K562 (cell line): ENCODE measurements at regions not wholly inside any gene's neighbourhood (a gene's known extent, or its start where the extent isn't known, plus 50 kb on each side); places are given as distances from the start of the nearest gene placed in this dataset.

Experiments used
- ATAC-seq: fragments of 200-7000 bp; cut with Tn5 transposase; 3 replicates; pipeline ENCODE4 v1.9.1; 2020; ENCODE audit warnings: moderate library complexity
- BruUV-seq: library from RNA; stranded (reverse); fragments of 400-500 nt; replicated peaks from 2 replicates; lab custom pipeline; 2021; lab: Mats Ljungman, UMichigan
- CTCF ChIA-PET: fragments of 300-600 bp; formaldehyde crosslinking; extraction: SDS; loops from one replicate; lab custom pipeline; 2021; ENCODE audit warnings: low intra/inter-chr PET ratio; lab: Yijun Ruan, JAX
- POLR2A ChIA-PET: fragments of 300-600, 350-650 bp; sonication (Branson Sonifier 250); formaldehyde crosslinking; extraction: SDS; loops from one replicate; lab custom pipeline; 2021; ENCODE audit warnings: antibody characterized with exemption, inconsistent platforms; lab: Yijun Ruan, JAX
- DNase-seq, 4 experiments: peaks; one replicate each; pipeline versions ENCODE4 v3.0.0 to v3.0.0-alpha.2; 2011 to 2018; ENCODE audit warnings: low spot score in 3 of 4, mixed read lengths in 3 of 4; ENCODE audit errors: extremely low read depth in 1 of 4
- FAIRE-seq: peaks from 2 replicates; lab custom pipeline; 2011; peaks lifted over from hg19 to GRCh38; lab: Jason Lieb, UNC
- H2AFZ ChIP-seq: 2 replicates; pipeline ENCODE4 v1.6.0; 2011; ENCODE audit warnings: low read depth, low read length, control low read depth, inconsistent platforms
- H3K27ac ChIP-seq: fragments of 200-600 bp; 3 replicates; pipeline ENCODE4 v1.8.0; 2011; ENCODE audit warnings: low read depth, mild to moderate bottlenecking, control low read depth, inconsistent platforms, low read length, moderate library complexity, mixed read lengths; ENCODE audit errors: extremely low read depth
- H3K27me3 ChIP-seq, 2 experiments: fragments of 300-600 bp in 1 of 2; 2 replicates in 1 of 2; 3 replicates in 1 of 2; pipeline versions ENCODE4 v1.6.0 to v1.8.0; 2011; ENCODE audit warnings: inconsistent platforms in 2 of 2, low read length in 2 of 2, mild to moderate bottlenecking in 1 of 2, mixed read lengths in 1 of 2, moderate library complexity in 1 of 2; ENCODE audit not compliant: control insufficient read depth in 2 of 2, insufficient read depth in 2 of 2
- H3K36me3 ChIP-seq: fragments of 300-600 bp; 3 replicates; pipeline ENCODE4 v1.8.0; 2011; ENCODE audit warnings: mild to moderate bottlenecking, low read length, inconsistent platforms; ENCODE audit not compliant: control insufficient read depth, insufficient read depth
- H3K4me1 ChIP-seq, 2 experiments: fragments of 200-600 bp in 1 of 2; replicated peaks in 1 of 2; 2 replicates in 1 of 2; 3 replicates in 1 of 2; pipeline versions ENCODE4 v1.5.1 to v1.8.0; 2011; ENCODE audit warnings: inconsistent platforms in 2 of 2, low read length in 2 of 2, mild to moderate bottlenecking in 1 of 2, mixed read lengths in 1 of 2, moderate library complexity in 1 of 2; ENCODE audit not compliant: control insufficient read depth in 2 of 2, insufficient read depth in 2 of 2
- H3K4me2 ChIP-seq: 2 replicates; pipeline ENCODE4 v1.6.1; 2011; ENCODE audit warnings: low read length, control low read depth, inconsistent platforms, mixed read lengths; ENCODE audit not compliant: insufficient read depth
- H3K4me3 ChIP-seq: fragments of 200-600 bp; sonication (generic), shearing (Covaris generic); 2 replicates; pipeline ENCODE4 v1.5.1; 2016; ENCODE audit warnings: control low read depth, inconsistent platforms
- H3K79me2 ChIP-seq: fragments of 200-600 bp; 3 replicates; pipeline ENCODE4 v1.8.0; 2011; ENCODE audit warnings: low read length, inconsistent platforms; ENCODE audit not compliant: control insufficient read depth, insufficient read depth
- H3K9ac ChIP-seq, 2 experiments: 2 replicates each; pipeline versions ENCODE4 v1.6.0 to v1.6.1; 2011; ENCODE audit warnings: low read depth in 2 of 2, low read length in 2 of 2, control low read depth in 1 of 2, inconsistent platforms in 1 of 2, mild to moderate bottlenecking in 1 of 2, mixed read lengths in 1 of 2; ENCODE audit not compliant: insufficient read depth in 1 of 2
- H3K9me1 ChIP-seq: one replicate; pipeline ENCODE4 v1.6.0; 2011; ENCODE audit warnings: inconsistent platforms, mild to moderate bottlenecking, low read length, moderate library complexity; ENCODE audit not compliant: control insufficient read depth, insufficient read depth
- H3K9me3 ChIP-seq: replicated peaks from 2 replicates; pipeline ENCODE4 v1.5.1; 2011; ENCODE audit warnings: low read depth, low read length, inconsistent platforms; ENCODE audit not compliant: control insufficient read depth, insufficient read depth
- H4K20me1 ChIP-seq: replicated peaks from 2 replicates; pipeline ENCODE4 v1.6.1; 2011; ENCODE audit warnings: low read length, inconsistent platforms, mixed read lengths; ENCODE audit not compliant: control insufficient read depth, insufficient read depth
- CBX5 ChIP-seq: IDR thresholded peaks from 2 replicates; pipeline ENCODE4 v1.6.1; 2014; ENCODE audit warnings: low read depth, borderline replicate concordance
- CEBPG ChIP-seq, 3 experiments: fragments of 200-800 bp in 1 of 3; sonication (Bioruptor generic) in 1 of 3; sonication (generic) in 1 of 3; formaldehyde crosslinking in 1 of 3; IDR thresholded peaks in 2 of 3; conservative IDR thresholded peaks in 1 of 3; 2 replicates each; pipeline versions ENCODE4 v1.6.1 to v1.8.0; 2016 to 2022; ENCODE audit warnings: missing compliant biosample characterization in 2 of 3, missing genetic modification characterization in 2 of 3, mild to moderate bottlenecking in 1 of 3, missing genetic modification reagents in 1 of 3
- EP300 ChIP-seq: IDR thresholded peaks from 2 replicates; pipeline ENCODE4 v1.6.1; 2012; ENCODE audit warnings: low read length, improper control_type of control experiment
- ERF ChIP-seq: fragments of 450-650 bp; formaldehyde crosslinking; IDR thresholded peaks from 2 replicates; pipeline ENCODE4 v1.4.0; 2020; ENCODE audit warnings: mild to moderate bottlenecking, mixed read lengths
- NBN ChIP-seq: fragments of 450-650 bp; IDR thresholded peaks from 2 replicates; pipeline ENCODE4 v1.6.1; 2016; ENCODE audit warnings: low read depth, mild to moderate bottlenecking
- NFATC3 ChIP-seq: fragments of 450-650 bp; IDR thresholded peaks from 2 replicates; pipeline ENCODE4 v1.6.1; 2017; ENCODE audit warnings: mild to moderate bottlenecking
- NFYB ChIP-seq: IDR thresholded peaks from 2 replicates; pipeline ENCODE4 v1.6.1; 2011; ENCODE audit warnings: mild to moderate bottlenecking, moderate library complexity; ENCODE audit not compliant: insufficient read length; ENCODE audit errors: extremely low read depth
- POLR3G ChIP-seq: IDR thresholded peaks from 2 replicates; pipeline ENCODE4 v1.6.1; 2011; ENCODE audit not compliant: insufficient read length, insufficient replicate concordance; ENCODE audit errors: extremely low read depth
- SMARCC2 ChIP-seq: fragments of 450-650 bp; IDR thresholded peaks from 2 replicates; pipeline ENCODE4 v1.6.1; 2017; ENCODE audit warnings: antibody characterized with exemption, moderate library complexity, mild to moderate bottlenecking, low read depth
- ZNF232 ChIP-seq: sonication (generic); formaldehyde crosslinking; IDR thresholded peaks from 2 replicates; pipeline ENCODE4 v1.8.0; 2022; ENCODE audit warnings: mild to moderate bottlenecking, missing genetic modification reagents
- ZNF311 ChIP-seq: fragments of 250-450 bp; sonication (Bioruptor Pico); IDR thresholded peaks from 2 replicates; pipeline ENCODE4 v1.4.0; 2020; ENCODE audit warnings: mild to moderate bottlenecking, moderate library complexity
- ZNF79 ChIP-seq: fragments of 250-450 bp; sonication (Bioruptor Pico); IDR thresholded peaks from 2 replicates; pipeline ENCODE4 v1.4.0; 2020; ENCODE audit warnings: low read depth, mild to moderate bottlenecking, moderate library complexity
- WGBS: fragments of 100-300 bp; shearing (Covaris generic); methylation state at CpG from one replicate; pipeline ENCODE4 v1.1.6; 2016; ENCODE audit warnings: low coverage, mixed read lengths; ENCODE audit not compliant: insufficient coverage; ENCODE audit errors: missing lambda C conversion rate; 5-methylcytosine and 5-hydroxymethylcytosine counted together
- in situ Hi-C: fragments of 300-500 bp; cut with MboI; formaldehyde crosslinking; loops from 4 replicates; pipeline ENCODE4 v1.15.0; 2018; ENCODE audit warnings: inconsistent platforms, mixed read lengths
- intact Hi-C: fragments of 100-400 bp; cut with micrococcal nuclease; formaldehyde crosslinking; loops from 2 replicates; pipeline ENCODE4 v1.14.2; 2022
- TF ChIP-seq, protein P1 (sequence below), 2 experiments: fragments of 450-650 bp; IDR thresholded peaks; 2 replicates each; pipeline ENCODE4 v1.6.1; 2016

DNA sequence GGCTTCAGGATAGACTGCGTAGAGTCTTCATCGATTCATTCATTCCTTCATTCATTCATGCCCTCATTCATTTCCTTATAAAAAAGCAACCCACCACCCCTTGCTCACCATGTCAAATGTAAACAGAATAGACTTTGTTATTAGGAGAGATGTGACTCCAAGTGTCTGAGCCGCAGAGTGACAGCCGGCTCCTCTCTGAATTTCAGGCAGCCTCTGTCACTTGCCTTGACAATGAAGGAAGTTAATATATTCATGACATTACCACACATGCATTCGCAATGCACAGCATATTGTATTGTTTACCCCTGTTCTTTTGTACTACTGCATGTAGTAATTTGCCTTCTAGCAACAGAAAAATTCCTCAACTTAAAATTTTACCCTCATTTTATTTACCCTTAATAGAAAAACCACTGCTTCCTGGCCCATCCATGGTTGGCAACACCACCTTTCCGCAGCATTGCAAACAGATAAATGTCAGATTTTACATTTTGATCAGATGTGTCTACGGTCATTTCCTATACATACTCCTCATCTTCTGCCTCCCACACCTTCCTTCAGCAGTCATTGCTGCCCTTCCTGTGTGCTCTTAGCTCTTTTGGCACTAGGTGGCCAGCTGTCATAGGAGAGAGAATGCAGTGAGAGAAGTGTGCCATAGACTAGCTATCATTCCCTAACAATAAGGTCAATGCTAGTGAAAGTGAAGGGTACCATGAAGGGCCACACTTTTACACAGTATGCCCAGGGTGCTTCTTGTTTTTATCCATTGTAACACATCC lies 1090.8 kb downstream of the BCL11A start (continued):
- TF ChIP-seq, protein P1, sequence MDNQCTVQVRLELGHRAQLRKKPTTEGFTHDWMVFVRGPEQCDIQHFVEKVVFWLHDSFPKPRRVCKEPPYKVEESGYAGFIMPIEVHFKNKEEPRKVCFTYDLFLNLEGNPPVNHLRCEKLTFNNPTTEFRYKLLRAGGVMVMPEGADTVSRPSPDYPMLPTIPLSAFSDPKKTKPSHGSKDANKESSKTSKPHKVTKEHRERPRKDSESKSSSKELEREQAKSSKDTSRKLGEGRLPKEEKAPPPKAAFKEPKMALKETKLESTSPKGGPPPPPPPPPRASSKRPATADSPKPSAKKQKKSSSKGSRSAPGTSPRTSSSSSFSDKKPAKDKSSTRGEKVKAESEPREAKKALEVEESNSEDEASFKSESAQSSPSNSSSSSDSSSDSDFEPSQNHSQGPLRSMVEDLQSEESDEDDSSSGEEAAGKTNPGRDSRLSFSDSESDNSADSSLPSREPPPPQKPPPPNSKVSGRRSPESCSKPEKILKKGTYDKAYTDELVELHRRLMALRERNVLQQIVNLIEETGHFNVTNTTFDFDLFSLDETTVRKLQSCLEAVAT (IDR thresholded peaks at IDR 0.05), result no peak
- TF ChIP-seq ZNF79 (no peak), ZNF232 (CRISPR knock-in tag) (no peak)

GRCh38 chr2:59461127-59461526 lies 1092.3 kb downstream of the BCL11A start:
- POLR2A ChIA-PET, result interaction anchor here (0.6 kb wide), 1 partner anchor 178 kb away, joined by 4 read pairs; no protein-coding TSS in a partner anchor
- BruUV-seq, result no TSS peak
- Histone ChIP-seq H4K20me1 (no peaks in the 10 kb centered on the region), H3K4me3 (no peak overlapping the region), H3K79me2 (no peaks in the 10 kb centered on the region), H2AFZ (no peak overlapping the region), H3K9ac (no peak overlapping the region), H3K36me3 (no peaks in the 10 kb centered on the region), H3K27me3 (no peaks in the 10 kb centered on the region), H3K4me1 (no peaks in the 10 kb centered on the region), H3K4me2 (no peak overlapping the region), H3K27ac (no peak overlapping the region), H3K9me1 (no peaks in the 10 kb centered on the region), H3K9me3 (no peaks in the 10 kb centered on the region)
- 0% methylated on average over 1 of the region's 1 CpG for WGBS
- FAIRE-seq, result no peak
- in situ Hi-C loops (no loop called here), intact Hi-C loops (no loop called here)
- no peak for TF ChIP-seq EP300
- TF ChIP-seq CEBPG (CRISPR knock-in tag; IDR thresholded peaks at IDR 0.05), result no peak
- no peak for TF ChIP-seq CEBPG (tag; conservative IDR thresholded peaks at IDR 0.05 in 1 of 2, IDR thresholded peaks at IDR 0.05 in 1 of 2)
- TF ChIP-seq ERF (CRISPR knock-in tag), result no peak
- TF ChIP-seq CBX5, result no peak
- no peak for TF ChIP-seq POLR3G
- TF ChIP-seq SMARCC2, result no peak
- TF ChIP-seq ZNF311 (CRISPR knock-in tag), result no peak
- no peak for TF ChIP-seq NBN
- no peak for TF ChIP-seq NFYB
- TF ChIP-seq NFATC3, result no peak
- no peak for ATAC-seq
- CTCF ChIA-PET, result no interaction called here
- no peak for DNase-seq
